IgD-negative memory B cell (primary cell): ENCODE measurements at regions not wholly inside any gene's neighbourhood (a gene's known extent, or its start where the extent isn't known, plus 50 kb on each side); places are given as distances from the start of the nearest gene placed in this dataset.

ENCODE experiments used
- H3K27ac Mint-ChIP-seq, 3 donors: one replicate each; pipeline ENCODE4 v1.8.0; 2020 to 2022; ENCODE audit warnings: mild to moderate bottlenecking in 3 of 3, mixed read lengths in 3 of 3, moderate library complexity in 1 of 3
- H3K27me3 Mint-ChIP-seq: one replicate; pipeline ENCODE4 v1.8.0; 2021; ENCODE audit warnings: mixed read lengths
- H3K36me3 Mint-ChIP-seq: one replicate; pipeline ENCODE4 v1.8.0; 2020; ENCODE audit warnings: mild to moderate bottlenecking, mixed read lengths
- H3K4me1 Mint-ChIP-seq, 3 donors: one replicate each; pipeline ENCODE4 v1.8.0; 2020 to 2022; ENCODE audit warnings: mixed read lengths in 3 of 3, mild to moderate bottlenecking in 1 of 3
- H3K4me3 Mint-ChIP-seq, 4 donors: one replicate each; pipeline ENCODE4 v1.8.0; 2020 to 2022; ENCODE audit warnings: mild to moderate bottlenecking in 4 of 4, mixed read lengths in 4 of 4, moderate library complexity in 3 of 4
- H3K9me3 Mint-ChIP-seq, 3 donors: one replicate each; pipeline ENCODE4 v1.8.0; 2020 to 2021; ENCODE audit warnings: mixed read lengths in 3 of 3, mild to moderate bottlenecking in 1 of 3

DNA sequence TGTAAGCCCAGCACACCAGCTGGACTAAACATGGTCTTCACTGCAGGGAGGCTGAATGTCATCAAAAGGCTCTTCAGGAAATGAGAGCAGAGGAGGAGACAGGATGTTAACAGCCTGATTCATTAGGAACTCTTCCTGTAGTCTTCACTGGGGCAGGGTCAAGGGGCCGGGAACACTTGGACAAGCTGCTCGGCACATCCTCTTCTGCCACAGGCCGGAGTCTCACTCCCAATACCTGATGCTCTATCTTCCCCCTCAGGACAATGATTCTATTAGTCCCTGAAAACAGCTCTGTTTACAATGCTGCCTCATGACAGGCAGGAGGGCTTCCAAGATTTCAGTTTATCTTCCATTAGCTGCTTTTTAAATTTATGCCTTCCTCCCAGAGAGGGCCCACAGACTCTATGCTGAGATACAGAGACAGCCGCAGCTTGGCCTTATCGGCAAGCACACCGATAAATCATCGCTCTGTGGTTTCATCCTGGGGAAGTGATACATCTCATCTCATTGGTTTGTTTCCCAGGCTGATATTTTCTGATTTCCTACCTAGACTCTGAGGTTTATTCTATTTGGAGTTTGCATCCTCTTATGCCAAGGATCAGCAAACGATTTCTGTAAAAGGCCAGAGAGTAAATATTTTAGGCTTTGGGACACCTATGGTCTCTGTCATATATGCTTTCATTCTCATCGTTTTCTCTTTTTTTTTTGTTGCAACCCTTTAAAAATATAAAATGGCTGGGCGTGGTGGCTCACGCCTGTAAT, 214.0 kb upstream of the ASIC2 start:
- Mint-ChIP-seq H3K36me3 (no peaks in the 10 kb centered on the region), H3K4me1 (no peaks in the 10 kb centered on the region), H3K9me3 (no peaks in the 10 kb centered on the region)

DNA sequence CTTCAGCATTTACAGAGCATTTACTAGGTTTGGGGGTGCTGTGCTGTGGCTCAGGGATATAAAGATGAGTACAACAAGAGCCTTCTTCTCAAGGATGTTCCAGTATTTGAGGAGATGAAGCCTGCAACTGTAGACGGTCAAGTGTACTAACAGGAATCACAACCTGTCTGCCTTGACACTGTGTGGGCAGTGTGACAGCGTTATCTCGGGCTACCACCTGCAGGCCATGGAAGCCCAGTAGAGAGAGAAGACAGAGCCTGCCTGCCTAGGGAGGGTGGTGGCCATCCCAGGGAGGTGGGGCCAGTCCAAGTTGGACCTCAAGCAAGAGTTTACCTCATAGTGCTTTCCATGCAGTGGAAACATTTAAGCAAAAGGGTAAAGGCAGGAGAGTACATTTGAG, 215.1 kb upstream of the ASIC2 start:
- H3K27me3 Mint-ChIP-seq, result peaks cover 5% of the 10 kb centered on the region
- no peak overlapping the region for H3K27ac Mint-ChIP-seq
- H3K4me3 Mint-ChIP-seq, result no peak overlapping the region
- no peaks in the 10 kb centered on the region for H3K9me3 Mint-ChIP-seq
- H3K36me3 Mint-ChIP-seq, result no peaks in the 10 kb centered on the region
- H3K4me1 Mint-ChIP-seq, result no peaks in the 10 kb centered on the region

More for the DNA sequence above, 214.0 kb upstream of the ASIC2 start:
- Mint-ChIP-seq H3K27ac (no peak overlapping the region), H3K4me3 (no peak overlapping the region), H3K27me3 (peaks cover 5% of the 10 kb centered on the region)

DNA sequence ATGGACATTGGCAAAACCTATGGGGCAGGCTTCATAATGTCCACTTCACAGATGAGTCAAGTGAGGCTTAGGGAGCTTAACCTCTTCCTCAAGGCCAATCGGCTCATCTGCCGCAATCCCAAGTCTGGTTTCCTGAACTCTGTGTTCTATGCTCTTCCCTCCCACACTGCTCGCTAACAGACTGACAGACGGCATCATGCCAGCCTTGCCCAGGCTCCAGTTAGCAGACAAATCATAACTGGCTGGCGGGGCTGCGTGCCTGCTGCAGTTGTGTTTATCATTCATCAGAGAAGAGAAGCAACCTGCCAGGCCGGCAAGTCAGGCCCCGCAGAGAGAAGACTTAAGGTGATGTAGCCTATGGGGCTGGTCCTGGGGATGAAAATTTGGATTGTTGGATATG, 216.2 kb upstream of the ASIC2 start:
- peaks cover 5% of the 10 kb centered on the region for H3K27me3 Mint-ChIP-seq

DNA sequence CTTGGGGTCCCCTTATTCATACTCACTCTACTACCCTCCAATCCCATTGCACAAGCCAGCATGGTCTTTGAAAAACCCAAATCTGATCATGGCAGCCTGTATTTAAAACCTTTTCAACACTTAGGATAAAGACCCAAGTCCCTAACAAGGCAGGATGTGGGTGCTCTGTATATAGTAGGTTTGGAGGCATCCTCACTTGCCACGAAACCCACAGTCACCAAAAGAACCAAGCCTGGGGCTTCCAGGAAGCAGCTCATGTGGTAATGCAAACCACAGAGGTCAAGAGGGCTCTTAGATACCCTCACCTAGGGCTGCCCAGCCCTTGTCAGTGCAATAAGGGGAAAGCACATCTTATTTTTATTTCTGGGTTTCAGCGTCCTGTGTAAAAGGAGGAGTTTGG, 218.6 kb upstream of the ASIC2 start:
- Mint-ChIP-seq H3K4me3 (no peak overlapping the region), H3K4me1 (no peaks in the 10 kb centered on the region), H3K36me3 (no peaks in the 10 kb centered on the region), H3K27me3 (peaks cover 5% of the 10 kb centered on the region), H3K9me3 (no peaks in the 10 kb centered on the region), H3K27ac (no peak overlapping the region)

More for the DNA sequence above, 216.2 kb upstream of the ASIC2 start:
- Mint-ChIP-seq H3K27ac (no peak overlapping the region), H3K4me3 (no peak overlapping the region), H3K4me1 (no peaks in the 10 kb centered on the region), H3K9me3 (no peaks in the 10 kb centered on the region), H3K36me3 (no peaks in the 10 kb centered on the region)

DNA sequence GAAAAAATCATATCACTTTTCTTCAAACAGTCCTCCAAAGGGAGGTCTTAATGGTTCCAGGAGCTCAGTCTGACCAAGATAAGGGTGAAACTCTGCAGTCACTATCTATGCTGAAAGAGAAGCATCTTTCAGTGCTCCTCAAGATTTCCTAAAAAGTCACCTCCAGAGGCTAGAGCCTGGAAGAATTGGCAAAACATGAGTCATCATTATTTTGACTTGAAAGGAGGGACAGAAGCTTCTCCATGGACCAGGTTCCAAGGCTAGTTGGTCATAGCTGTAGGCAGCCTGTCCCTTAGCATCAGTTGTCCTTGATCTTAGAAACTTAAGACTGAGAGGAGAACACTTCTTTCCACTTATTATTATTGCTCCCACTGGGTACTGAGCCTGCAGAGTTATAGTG, 219.0 kb upstream of the ASIC2 start:
- Mint-ChIP-seq H3K4me1 (no peaks in the 10 kb centered on the region), H3K36me3 (no peaks in the 10 kb centered on the region), H3K4me3 (no peak overlapping the region), H3K9me3 (no peaks in the 10 kb centered on the region), H3K27ac (no peak overlapping the region), H3K27me3 (peaks cover 3% of the 10 kb centered on the region)

DNA sequence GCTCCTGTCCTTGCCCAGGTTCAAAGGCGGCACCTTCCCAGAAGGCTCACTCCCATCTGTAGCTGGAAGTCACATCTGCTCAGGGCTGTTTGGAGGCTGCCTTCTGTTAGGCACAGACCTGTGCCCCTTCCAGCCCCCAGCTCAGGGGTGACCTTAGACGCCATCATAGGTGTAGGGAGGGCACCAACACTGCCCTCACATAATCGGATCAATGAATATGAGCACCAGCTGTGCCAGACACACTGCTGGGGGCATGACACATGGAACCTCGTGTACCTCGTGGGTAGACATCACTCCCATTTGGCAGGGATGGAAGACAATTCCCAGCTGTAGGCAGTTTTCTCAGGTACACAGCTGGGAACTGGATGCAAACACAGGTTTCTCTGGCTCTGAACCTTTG, 220.7 kb upstream of the ASIC2 start:
- Mint-ChIP-seq H3K27me3 (peaks cover 2% of the 10 kb centered on the region), H3K9me3 (no peaks in the 10 kb centered on the region), H3K36me3 (no peaks in the 10 kb centered on the region), H3K4me3 (no peak overlapping the region), H3K27ac (no peak overlapping the region), H3K4me1 (no peaks in the 10 kb centered on the region)

DNA sequence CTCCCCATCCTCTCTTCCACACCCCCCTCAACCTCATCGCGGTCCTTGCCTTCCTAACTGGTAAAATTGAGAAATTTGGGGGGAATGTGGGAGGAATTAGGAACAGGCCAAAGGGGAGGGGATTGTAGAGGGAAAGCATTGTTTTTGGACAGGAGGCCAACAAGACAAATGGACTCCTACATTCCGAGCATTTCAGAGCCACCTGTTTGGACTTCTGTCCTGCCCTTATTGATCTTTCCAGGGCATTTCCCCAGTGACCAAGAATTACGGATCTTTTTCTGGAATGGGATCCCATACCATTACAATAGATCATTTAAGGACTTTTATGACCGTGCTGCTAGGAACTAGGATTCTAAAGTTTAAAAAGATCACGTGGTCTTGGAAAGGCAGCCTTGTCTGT, 221.3 kb upstream of the ASIC2 start:
- Mint-ChIP-seq H3K27ac (no peak overlapping the region), H3K4me1 (no peaks in the 10 kb centered on the region), H3K4me3 (no peak overlapping the region), H3K27me3 (peaks cover 2% of the 10 kb centered on the region), H3K9me3 (no peaks in the 10 kb centered on the region), H3K36me3 (no peaks in the 10 kb centered on the region)

DNA sequence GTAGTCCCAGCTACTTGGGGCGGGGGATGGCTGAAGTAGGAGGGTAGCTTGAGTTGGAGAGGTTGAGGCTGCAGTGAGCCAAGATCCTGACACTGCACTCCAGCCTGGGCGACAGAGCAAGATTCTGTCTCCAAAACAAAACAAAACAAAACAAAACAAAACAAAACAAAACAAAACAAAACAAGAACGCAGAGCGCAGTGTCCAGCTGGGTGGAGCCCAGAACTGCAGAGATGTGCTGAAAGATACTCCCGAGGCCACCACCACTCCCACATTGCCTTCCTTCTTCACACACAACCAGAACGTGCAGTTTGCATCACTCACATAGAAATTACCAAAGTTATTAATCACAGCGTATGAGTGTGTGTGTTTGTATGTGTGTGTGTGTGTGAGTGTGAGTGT, 222.9 kb upstream of the ASIC2 start:
- Mint-ChIP-seq H3K4me1 (peaks cover 0 to under 1% (median 0%) of the 10 kb centered on the region in 3 donors), H3K27ac (no peak overlapping the region), H3K9me3 (no peaks in the 10 kb centered on the region), H3K27me3 (peaks cover 2% of the 10 kb centered on the region), H3K36me3 (no peaks in the 10 kb centered on the region), H3K4me3 (no peak overlapping the region)

DNA sequence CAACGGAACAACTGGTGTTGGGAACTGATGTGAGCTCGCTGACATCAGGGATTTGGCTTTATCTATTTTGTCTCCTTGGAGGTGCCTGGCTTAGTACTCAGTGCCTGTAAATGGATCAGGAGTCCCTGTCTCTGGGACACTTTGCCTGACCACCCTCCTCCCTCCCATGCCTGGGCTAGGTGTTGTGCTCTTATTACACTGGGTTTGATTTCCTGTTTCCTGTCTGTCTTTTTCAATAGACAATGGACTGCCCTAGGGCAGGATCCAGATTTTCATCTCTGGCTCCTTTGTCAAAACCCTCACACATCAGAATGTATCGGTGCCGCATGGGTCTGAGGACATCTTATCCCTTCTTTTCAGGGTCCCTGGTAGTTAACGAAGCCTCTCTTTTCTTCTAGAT, 223.6 kb upstream of the ASIC2 start:
- no peaks in the 10 kb centered on the region for H3K27me3 Mint-ChIP-seq
- no peaks in the 10 kb centered on the region for H3K9me3 Mint-ChIP-seq
- peaks cover 3% of the 10 kb centered on the region for H3K36me3 Mint-ChIP-seq
- H3K4me1 Mint-ChIP-seq, result peaks cover 0 to 2% (median 0%) of the 10 kb centered on the region in 3 donors
- H3K27ac Mint-ChIP-seq, result no peak overlapping the region
- no peak overlapping the region for H3K4me3 Mint-ChIP-seq

DNA sequence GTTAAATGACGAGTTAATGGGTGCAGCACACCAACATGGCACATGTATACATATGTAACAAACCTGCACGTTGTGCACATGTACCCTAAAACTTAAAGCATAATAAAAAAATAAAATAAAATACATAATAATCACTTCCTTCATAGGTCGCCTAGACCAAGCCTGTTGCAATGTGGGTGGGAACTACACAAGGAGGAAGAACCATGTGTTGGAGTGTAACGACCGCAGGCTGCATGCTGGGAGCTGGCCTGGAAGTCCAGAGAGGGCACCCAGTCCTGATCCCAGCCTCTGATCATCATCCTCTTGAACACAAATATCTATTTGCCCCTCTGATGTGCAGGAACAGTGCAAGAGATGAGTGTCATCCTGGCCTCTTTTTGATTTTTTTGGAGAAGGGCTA, 224.7 kb upstream of the ASIC2 start:
- Mint-ChIP-seq H3K9me3 (no peaks in the 10 kb centered on the region), H3K4me3 (no peak overlapping the region), H3K27ac (no peak overlapping the region), H3K4me1 (peaks cover 0 to 2% (median 0%) of the 10 kb centered on the region in 3 donors), H3K36me3 (peaks cover 3% of the 10 kb centered on the region), H3K27me3 (peaks cover 4% of the 10 kb centered on the region)

DNA sequence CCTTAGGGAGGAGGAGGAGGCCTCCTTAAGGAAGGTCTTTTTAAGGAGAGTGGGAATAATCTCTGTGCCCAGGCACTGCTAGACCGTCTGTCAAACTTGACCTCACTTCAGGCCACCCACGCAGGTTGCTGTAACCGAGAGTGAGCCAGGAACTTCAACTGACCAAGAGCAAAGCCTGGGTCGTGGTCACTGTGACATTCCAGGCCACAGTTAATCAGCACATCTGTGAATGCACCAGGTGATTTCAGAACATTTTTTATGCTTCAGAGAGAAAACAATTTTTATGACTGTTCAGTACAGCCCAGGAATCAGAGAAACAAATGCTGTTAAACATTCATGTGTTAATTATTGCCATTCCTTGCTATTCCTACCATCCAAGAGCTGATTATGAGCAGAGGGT, 226.6 kb upstream of the ASIC2 start:
- no peak overlapping the region for H3K4me3 Mint-ChIP-seq
- peaks cover 3% of the 10 kb centered on the region for H3K36me3 Mint-ChIP-seq
- no peak overlapping the region for H3K27ac Mint-ChIP-seq
- H3K9me3 Mint-ChIP-seq, result no peaks in the 10 kb centered on the region
- H3K27me3 Mint-ChIP-seq, result peaks cover 5% of the 10 kb centered on the region
- H3K4me1 Mint-ChIP-seq, result peaks cover 0 to 2% (median 0%) of the 10 kb centered on the region in 3 donors

DNA sequence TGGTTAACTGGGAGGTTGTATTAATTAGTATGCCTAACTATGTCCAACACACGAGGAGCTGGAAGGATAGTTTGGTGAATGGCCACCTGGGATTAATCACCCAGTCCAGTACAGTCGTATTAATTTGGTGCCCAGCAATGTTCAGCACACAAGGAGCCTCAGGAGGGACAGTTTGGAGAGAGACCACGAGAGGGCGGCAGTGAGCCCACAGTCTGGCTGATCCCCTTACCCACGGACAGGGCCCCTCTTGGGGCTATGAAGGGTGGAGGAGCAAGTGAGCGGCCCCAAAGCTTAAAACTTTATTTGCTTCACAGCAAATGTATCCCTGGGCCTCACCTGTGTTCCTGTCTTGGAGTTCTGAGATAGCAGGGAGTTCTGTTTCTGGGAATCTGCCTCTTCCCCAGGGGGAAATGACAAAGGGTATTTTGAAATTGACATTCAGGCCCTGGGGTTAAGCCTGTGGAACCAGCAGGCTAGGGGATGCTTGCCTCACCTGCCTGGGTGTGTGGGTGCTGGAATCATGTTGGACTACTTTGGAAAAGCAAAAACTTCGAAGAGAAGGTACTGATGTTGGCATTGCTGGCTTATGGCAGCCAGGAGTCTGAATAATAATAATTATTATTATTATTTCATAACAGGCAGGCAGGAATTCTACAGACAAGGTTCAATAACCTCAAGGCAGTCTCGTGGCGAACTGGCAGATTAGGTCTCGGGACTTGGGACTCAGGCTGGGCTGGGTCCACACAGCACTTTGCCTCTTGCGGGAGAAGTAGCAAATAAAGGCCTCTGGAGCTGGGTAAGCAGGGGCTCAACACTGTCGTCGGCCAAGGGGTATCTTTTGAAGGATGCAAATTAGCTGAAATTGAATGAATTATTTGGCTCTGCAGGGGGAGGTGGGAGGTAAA, 227.6 kb upstream of the ASIC2 start:
- no peak overlapping the region for H3K27ac Mint-ChIP-seq
- peaks cover 11% of the 10 kb centered on the region for H3K27me3 Mint-ChIP-seq
- H3K9me3 Mint-ChIP-seq, result no peaks in the 10 kb centered on the region
- no peak overlapping the region for H3K4me3 Mint-ChIP-seq
- peaks cover 0 to 2% (median 0%) of the 10 kb centered on the region in 3 donors for H3K4me1 Mint-ChIP-seq
- H3K36me3 Mint-ChIP-seq, result peaks cover 3% of the 10 kb centered on the region

DNA sequence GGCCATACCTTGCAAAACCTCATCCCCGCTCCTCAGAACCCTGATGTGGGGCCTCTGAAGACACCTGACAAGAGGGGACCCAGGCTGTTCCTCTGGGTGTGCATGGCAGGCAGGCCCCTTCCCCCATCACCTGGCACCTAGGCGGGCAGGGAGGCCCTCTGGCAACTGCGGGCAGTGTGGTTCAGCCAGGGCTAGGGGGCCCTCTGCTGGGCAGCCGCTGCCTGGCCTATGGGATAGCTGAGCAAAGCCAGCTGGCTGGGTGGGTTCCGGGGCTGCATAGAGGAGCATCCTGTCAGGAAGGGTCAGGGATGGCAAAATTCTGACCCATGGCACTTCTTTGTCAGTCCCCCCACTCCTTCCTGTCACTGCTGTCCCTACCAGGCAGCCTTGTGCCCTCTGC, 228.7 kb upstream of the ASIC2 start:
- H3K27ac Mint-ChIP-seq, result no peak overlapping the region
- peaks cover 0 to 4% (median 0%) of the 10 kb centered on the region in 3 donors for H3K4me1 Mint-ChIP-seq
- no peak overlapping the region for H3K4me3 Mint-ChIP-seq
- peaks cover 11% of the 10 kb centered on the region for H3K27me3 Mint-ChIP-seq
- peaks cover 3% of the 10 kb centered on the region for H3K36me3 Mint-ChIP-seq
- peaks cover 0 to under 1% (median 0%) of the 10 kb centered on the region in 3 donors for H3K9me3 Mint-ChIP-seq

DNA sequence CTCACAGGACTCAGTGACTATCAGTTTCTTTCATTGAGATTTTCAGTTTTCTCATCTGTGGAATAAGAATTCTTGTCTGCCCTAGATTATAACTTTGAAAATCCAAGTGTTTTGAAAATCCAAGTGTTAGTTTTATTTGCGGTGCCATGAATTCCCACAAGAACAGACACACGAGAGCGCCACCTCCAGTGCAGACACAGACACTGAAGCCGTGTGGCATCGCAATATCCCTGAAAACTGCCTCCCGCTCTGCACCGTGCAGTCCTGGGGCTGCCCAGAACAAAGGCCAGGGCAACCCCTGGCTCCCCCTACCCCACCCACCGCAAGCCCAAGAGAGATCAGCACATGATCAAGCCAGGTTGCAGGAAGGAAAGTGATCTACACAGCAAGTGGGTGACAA, 229.5 kb upstream of the ASIC2 start:
- Mint-ChIP-seq H3K9me3 (peaks cover 0 to 8% (median 0%) of the 10 kb centered on the region in 3 donors), H3K27me3 (peaks cover 11% of the 10 kb centered on the region), H3K27ac (no peak overlapping the region), H3K4me1 (peaks cover 0 to 4% (median 0%) of the 10 kb centered on the region in 3 donors), H3K4me3 (no peak overlapping the region), H3K36me3 (peaks cover 3% of the 10 kb centered on the region)

DNA sequence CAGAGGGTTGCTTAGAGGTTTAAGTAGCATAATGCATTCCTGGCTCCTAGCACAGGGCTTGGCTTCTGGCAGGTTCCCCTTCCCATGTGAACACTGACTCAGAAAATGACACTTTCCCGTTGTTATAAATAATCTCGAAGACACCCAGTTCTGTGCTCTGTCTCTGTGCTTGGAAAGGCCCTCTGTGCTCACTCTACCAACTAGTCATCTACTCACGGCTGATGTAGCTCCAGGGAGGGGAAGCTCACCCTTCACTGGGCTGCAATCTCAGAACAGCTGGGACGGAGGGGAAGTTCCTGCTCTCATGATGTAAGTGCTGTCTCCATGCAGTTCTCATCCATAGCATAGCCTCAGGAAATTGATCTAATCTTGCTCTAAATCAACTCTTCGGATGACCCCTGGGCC, 230.5 kb upstream of the ASIC2 start:
- Mint-ChIP-seq H3K9me3 (peaks cover 0 to 11% (median 0%) of the 10 kb centered on the region in 3 donors), H3K4me3 (no peak overlapping the region), H3K4me1 (peaks cover 0 to 4% (median 0%) of the 10 kb centered on the region in 3 donors), H3K36me3 (peaks cover 3% of the 10 kb centered on the region), H3K27me3 (peaks cover 11% of the 10 kb centered on the region), H3K27ac (no peak overlapping the region)
